ENCODE measurements at regions not wholly inside any gene's neighbourhood (a gene's known extent, or its start where the extent isn't known, plus 50 kb on each side); places are given as distances from the start of the nearest gene placed in this dataset.

DNA sequence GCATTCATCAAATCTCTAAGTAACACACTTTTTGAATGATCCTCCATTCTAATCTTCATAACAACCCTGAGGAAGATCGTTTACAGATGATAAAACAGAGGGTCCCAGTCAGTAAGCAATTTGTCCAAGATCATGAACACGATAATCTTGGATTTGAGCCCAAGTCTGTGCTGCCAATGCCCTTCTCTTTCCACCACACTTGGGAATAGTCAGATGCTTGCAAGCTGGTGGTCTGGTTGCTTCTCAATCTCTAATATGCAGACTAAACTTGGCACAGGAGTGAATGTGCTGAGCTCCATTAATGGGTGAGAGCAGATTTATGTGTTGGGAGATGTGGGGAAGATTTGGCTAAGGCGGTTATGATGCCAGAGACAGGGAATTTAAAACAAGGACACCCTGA lies 430.6 kb upstream of the DAB1 start:
- Histone ChIP-seq H3K27me3 (no peaks in the 10 kb centered on the region), H3K9me3 (no peaks in the 10 kb centered on the region), H3K36me3 (no peaks in the 10 kb centered on the region), H3K4me1 (no peaks in the 10 kb centered on the region), H3K4me3 (no peak overlapping the region), H3K27ac (no peak overlapping the region)
- TF ChIP-seq CTCF (IDR thresholded peaks at IDR 0.05): no peak
- no peak for DNase-seq
- intact Hi-C loops (cut with DNase I; ENCODE audit: low total_unique reads): no loop called here

DNA sequence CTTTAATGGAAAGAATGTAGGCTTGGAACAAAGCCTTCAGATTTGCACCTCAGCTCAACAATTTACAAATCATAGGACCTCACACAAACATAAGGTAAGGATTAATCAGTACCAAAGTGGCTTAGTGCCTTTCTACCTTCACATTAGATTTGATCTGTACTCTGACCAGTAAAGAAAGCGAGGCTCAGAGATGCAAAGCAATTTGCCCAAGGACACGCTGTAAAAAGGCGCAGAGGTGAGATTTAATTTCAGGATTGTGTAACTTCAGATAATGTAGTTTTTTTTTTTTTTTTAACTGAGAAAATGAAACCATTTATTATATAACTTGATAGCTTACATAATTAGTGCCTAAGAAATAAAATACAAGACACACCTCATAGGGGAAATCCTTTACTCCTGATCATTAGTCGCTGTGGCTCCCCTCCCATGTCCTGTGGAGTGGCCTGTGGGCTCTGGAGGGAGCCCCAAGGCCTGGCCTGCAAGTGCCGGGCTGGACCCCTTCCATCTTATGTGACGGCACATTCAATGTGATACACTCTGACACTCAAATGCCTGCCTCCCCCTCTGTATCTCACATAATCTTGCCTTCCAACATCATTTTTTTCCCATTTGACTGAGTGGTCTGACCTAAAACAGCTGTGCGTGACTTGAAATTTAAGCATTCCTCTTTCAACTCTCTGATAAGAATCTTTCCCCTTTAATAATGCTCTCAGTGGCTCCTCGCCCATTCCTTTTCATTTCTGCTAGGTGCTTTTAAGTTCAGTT lies 426.5 kb upstream of the DAB1 start:
- no peak for TF ChIP-seq CTCF (IDR thresholded peaks at IDR 0.05)
- Histone ChIP-seq H3K4me1 (no peaks in the 10 kb centered on the region), H3K27me3 (no peaks in the 10 kb centered on the region), H3K9me3 (no peaks in the 10 kb centered on the region), H3K36me3 (no peaks in the 10 kb centered on the region), H3K27ac (no peak overlapping the region), H3K4me3 (no peak overlapping the region)
- DNase-seq: no peak
- intact Hi-C loops (cut with DNase I; ENCODE audit: low total_unique reads): no loop called here

- DNase-seq: no peak
- no peak for TF ChIP-seq CTCF (IDR thresholded peaks at IDR 0.05)
- no peaks in the 10 kb centered on the region for H3K9me3 ChIP-seq
- H3K36me3 ChIP-seq: no peaks in the 10 kb centered on the region
- intact Hi-C loops (cut with DNase I; ENCODE audit: low total_unique reads): no loop called here
- H3K4me1 ChIP-seq: no peaks in the 10 kb centered on the region
- no peaks in the 10 kb centered on the region for H3K27me3 ChIP-seq
- H3K27ac ChIP-seq: no peak overlapping the region
- H3K4me3 ChIP-seq: no peak overlapping the region
Observed at GRCh38 chr1:57848406-57848805, 424.5 kb upstream of the DAB1 start.

DNA sequence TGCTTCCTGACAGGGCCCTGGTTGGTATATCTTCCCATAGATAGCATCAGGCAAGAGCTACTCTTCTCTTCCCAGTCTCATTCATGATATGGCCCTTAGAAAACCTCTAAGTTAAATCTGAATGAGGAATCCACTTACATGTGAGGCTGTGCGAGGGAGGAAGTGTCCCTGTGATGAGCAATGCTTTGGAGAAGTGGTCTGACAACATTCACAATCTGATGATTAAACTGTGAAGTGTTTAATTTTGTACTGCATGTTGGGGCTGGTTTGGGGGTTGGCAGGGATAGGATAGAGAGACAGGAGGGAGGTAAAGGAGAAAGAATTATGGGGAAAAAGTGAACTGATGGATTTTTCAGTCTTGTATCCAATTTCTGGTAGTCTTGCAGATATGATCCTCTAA lies 421.2 kb upstream of the DAB1 start:
- intact Hi-C loops (cut with DNase I; ENCODE audit: low total_unique reads): no loop called here
- Histone ChIP-seq H3K27ac (no peak overlapping the region), H3K9me3 (peaks cover 0 to 7% (median 0%) of the 10 kb centered on the region in 3 donors), H3K27me3 (no peaks in the 10 kb centered on the region), H3K4me1 (no peaks in the 10 kb centered on the region), H3K4me3 (no peak overlapping the region), H3K36me3 (no peaks in the 10 kb centered on the region)
- no peak for DNase-seq
- TF ChIP-seq CTCF (IDR thresholded peaks at IDR 0.05): no peak

GRCh38 chr1:57844382-57844980 lies 420.6 kb upstream of the DAB1 start:
- Histone ChIP-seq H3K36me3 (no peaks in the 10 kb centered on the region), H3K4me1 (no peaks in the 10 kb centered on the region), H3K27ac (no peak overlapping the region), H3K4me3 (no peak overlapping the region), H3K9me3 (peaks cover 0 to 7% (median 0%) of the 10 kb centered on the region in 3 donors), H3K27me3 (no peaks in the 10 kb centered on the region)
- TF ChIP-seq CTCF (IDR thresholded peaks at IDR 0.05): no peak
- no peak for DNase-seq
- intact Hi-C loops (cut with DNase I; ENCODE audit: low total_unique reads): no loop called here
